ENCODE measurements at regions not wholly inside any gene's neighbourhood (a gene's known extent, or its start where the extent isn't known, plus 50 kb on each side); places are given as distances from the start of the nearest gene placed in this dataset.

DNA sequence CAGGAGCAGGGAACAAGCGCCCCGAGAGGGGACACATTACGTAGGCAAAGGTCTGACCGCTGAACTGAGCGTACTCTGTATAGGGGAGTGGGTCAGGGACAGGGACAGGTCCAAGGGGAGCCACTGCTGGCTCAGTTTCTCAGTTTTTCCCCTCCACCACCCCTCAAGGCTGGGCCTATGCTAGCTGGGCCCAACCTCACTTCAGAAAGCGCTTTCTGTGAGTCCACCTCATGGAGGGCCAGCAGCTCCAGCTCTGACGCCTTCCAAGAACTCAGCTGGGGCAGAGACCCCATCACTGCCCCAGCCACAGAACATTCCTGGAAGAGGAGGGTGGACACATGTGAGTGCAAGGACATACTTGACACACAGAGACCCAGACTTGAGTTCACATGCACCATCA is 242.0 kb downstream of the FOXD2 start:
- Histone ChIP-seq H3K27ac (peak overlapping the region in 1 of 2 donors; percentile 71), H3K4me3 (no peak overlapping the region)
- TF ChIP-seq, protein P1, sequence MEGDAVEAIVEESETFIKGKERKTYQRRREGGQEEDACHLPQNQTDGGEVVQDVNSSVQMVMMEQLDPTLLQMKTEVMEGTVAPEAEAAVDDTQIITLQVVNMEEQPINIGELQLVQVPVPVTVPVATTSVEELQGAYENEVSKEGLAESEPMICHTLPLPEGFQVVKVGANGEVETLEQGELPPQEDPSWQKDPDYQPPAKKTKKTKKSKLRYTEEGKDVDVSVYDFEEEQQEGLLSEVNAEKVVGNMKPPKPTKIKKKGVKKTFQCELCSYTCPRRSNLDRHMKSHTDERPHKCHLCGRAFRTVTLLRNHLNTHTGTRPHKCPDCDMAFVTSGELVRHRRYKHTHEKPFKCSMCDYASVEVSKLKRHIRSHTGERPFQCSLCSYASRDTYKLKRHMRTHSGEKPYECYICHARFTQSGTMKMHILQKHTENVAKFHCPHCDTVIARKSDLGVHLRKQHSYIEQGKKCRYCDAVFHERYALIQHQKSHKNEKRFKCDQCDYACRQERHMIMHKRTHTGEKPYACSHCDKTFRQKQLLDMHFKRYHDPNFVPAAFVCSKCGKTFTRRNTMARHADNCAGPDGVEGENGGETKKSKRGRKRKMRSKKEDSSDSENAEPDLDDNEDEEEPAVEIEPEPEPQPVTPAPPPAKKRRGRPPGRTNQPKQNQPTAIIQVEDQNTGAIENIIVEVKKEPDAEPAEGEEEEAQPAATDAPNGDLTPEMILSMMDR (IDR thresholded peaks at IDR 0.05), result no peak
- peak; percentile 65 for DNase-seq (ENCODE audit: low spot score)

DNA sequence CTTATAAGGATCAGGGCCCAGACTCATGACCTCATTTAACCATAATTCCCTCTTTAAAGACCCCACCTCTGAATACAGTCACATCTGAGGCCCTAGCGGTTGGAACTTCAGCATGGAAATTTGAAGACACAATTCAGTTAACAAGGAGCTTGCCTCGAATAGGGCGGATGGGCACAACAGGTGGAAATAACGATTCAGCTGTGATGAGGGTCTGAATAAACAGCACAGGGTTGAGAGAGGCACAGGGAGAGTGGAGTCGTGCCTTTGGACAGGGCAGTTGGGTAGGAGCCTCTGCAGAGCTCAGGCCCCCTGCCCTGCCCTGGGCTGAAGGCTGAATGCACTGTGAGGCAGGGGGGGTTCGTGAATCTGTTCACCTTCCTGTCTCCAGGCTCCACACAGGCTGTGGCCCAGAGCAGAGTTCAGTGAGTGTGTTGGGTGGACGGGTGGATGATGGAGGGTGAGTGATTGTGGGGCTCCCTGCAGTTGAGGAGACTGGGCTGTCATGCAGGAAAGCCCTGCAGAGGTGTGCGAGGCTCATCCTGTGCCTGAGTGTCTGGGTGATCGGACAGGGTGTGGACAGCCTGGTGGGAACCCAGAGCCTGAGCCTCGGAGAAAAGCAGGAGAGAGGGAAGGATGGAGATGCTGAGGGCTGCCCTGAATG is 243.1 kb downstream of the FOXD2 start:
- peak; percentile 64 for DNase-seq (ENCODE audit: low spot score)
- TF ChIP-seq, protein P1 (IDR thresholded peaks at IDR 0.05), result no peak
- H3K27ac ChIP-seq, result no peak overlapping the region
- H3K4me3 ChIP-seq, result no peak overlapping the region

DNA sequence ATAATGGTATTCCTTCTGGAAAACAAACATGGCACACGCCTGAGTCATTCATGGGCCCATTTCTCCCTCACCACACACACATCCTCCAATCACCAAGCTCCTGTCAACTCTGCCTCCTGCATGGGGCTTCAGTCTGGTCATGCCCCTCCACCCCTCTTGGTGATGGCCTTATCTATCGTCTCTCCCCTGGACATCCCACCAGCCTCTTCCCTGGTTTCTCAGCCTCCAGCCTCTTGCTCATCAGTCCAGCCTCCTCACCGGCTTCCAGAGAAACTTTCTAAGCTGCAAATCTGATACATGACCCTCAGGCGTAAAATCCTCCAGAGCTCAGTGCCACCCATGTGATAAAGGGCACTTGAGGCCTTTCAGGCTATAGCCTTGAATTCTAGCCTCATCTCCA is 243.9 kb downstream of the FOXD2 start:
- TF ChIP-seq, protein P1 (IDR thresholded peaks at IDR 0.05), result no peak

DNA sequence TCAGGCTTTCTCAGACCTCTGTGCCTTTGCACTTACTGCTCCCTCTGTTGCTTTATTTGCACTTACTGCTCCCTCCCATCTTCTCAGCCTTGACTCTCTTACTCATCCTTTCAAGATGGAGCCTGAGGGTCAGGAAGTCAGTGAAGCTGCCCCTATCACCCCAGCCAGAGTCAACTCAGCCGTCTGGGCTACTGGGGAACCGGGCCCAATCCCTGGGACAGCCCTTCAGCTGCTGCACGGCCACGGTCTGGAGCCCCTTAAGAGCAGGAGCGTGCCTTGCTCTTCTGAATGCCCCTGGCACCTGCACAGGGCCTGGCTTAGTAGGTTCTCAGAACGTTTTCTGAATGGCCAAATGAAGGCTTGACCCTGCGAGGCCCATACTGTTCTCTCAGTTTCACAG is 244.4 kb downstream of the FOXD2 start:
- H3K4me3 ChIP-seq, result no peak overlapping the region
- H3K27ac ChIP-seq, result no peak overlapping the region
- DNase-seq (ENCODE audit: low spot score), result peak; percentile 43
- TF ChIP-seq, protein P1 (IDR thresholded peaks at IDR 0.05), result no peak

More for the DNA sequence above, 243.9 kb downstream of the FOXD2 start:
- DNase-seq (ENCODE audit: low spot score), result peak; percentile 22
- no peak overlapping the region for H3K4me3 ChIP-seq
- H3K27ac ChIP-seq, result no peak overlapping the region

DNA sequence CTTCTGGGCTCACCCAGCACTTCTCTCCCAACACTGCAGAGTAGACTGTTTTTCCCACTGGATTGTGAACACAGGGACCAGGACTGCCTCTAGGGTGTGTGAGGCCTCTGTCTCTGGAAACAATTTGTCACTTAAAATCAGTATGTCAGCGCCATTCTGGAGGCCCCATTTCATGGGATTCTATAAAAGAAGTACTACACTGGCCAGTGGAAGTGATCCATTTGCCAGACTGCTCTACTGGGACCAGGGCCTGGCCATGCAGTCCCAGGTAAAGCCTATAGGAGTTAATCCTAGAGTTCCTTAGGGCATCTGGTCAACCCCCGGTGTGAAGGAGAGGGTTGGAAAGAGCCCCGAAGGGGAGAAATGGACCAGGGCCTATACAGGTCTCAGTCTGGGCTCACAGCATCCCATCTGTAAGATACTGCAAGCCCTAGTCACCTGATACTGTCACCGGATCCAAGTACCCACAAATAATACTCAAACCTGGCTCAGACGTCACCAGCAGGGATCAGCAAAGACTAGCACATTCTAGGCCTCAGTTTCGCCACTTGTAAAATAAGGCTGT is 245.0 kb downstream of the FOXD2 start:
- Histone ChIP-seq H3K4me3 (no peak overlapping the region), H3K27ac (peak overlapping the region in 1 of 2 donors; percentile 9)
- TF ChIP-seq, protein P1 (IDR thresholded peaks at IDR 0.05), result no peak
- DNase-seq (ENCODE audit: low spot score), result peak; percentile 53

DNA sequence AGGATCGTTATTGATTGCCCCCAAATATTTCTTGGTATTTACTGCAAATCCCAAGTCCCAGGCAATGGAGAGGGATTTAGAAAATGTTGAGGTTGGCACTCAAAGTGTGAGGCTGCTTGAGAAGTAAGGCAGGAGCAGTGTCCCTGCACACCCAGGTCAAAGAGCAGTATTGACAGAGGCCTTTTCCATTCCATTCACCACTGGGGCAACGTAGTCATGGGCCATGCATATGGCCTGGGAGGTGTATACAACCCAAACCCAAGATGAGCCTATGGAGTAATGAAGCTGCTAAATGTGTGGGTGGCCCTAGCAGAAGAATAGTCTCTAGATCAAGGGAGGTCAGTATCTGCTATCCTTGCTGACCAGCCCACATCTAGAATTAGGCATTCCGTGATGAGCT is 245.6 kb downstream of the FOXD2 start:
- peak; percentile 40 for DNase-seq (ENCODE audit: low spot score)
- peak overlapping the region in 1 of 2 donors; percentile 9 for H3K27ac ChIP-seq

More for the DNA sequence above, 245.6 kb downstream of the FOXD2 start:
- no peak overlapping the region for H3K4me3 ChIP-seq
- TF ChIP-seq, protein P1 (IDR thresholded peaks at IDR 0.05), result no peak

Measured in coronary artery (tissue), 2 donors.